ENCODE measurements at regions not wholly inside any gene's neighbourhood (a gene's known extent, or its start where the extent isn't known, plus 50 kb on each side); places are given as distances from the start of the nearest gene placed in this dataset.
A peak's percentile ranks its signal among the peaks of the same experiment; 100 is the strongest.

GRCh38 chr2:180647621-180648020, 332.8 kb upstream of the UBE2E3 start:
- Histone ChIP-seq H3K27me3 (no peaks in the 10 kb centered on the region), H3K36me3 (ENCODE audit: low read depth, missing control alignments) (no peaks in the 10 kb centered on the region), H3K9me3 (no peaks in the 10 kb centered on the region), H3K4me1 (no peaks in the 10 kb centered on the region), H3K4me3 (no peak overlapping the region), H3K27ac (no peak overlapping the region)
- intact Hi-C loops (cut with DNase I; ENCODE audit: low total_unique reads): no loop called here
- DNase-seq: peak; percentile 16
- 26 to 55% methylated on average over 3 of the region's 3 CpGs for WGBS, 2 donors
- TF ChIP-seq CTCF (IDR thresholded peaks at IDR 0.05) (no peak), POLR2A (IDR thresholded peaks at IDR 0.05) (no peak)

- no peak overlapping the region for H3K4me3 ChIP-seq
- DNase-seq: no peak
- no peaks in the 10 kb centered on the region for H3K27me3 ChIP-seq
- no peak overlapping the region for H3K27ac ChIP-seq
- no peaks in the 10 kb centered on the region for H3K4me1 ChIP-seq
- TF ChIP-seq POLR2A (IDR thresholded peaks at IDR 0.05): no peak
- no peak for TF ChIP-seq CTCF (IDR thresholded peaks at IDR 0.05)
- intact Hi-C loops (cut with DNase I; ENCODE audit: low total_unique reads): no loop called here
- H3K9me3 ChIP-seq: no peaks in the 10 kb centered on the region
- no peaks in the 10 kb centered on the region for H3K36me3 ChIP-seq (ENCODE audit: low read depth, missing control alignments)
Measured at GRCh38 chr2:180647221-180647620, 333.2 kb upstream of the UBE2E3 start.

- Histone ChIP-seq H3K4me1 (no peaks in the 10 kb centered on the region), H3K36me3 (ENCODE audit: low read depth, missing control alignments) (no peaks in the 10 kb centered on the region), H3K9me3 (no peaks in the 10 kb centered on the region), H3K27me3 (no peaks in the 10 kb centered on the region), H3K27ac (no peak overlapping the region), H3K4me3 (no peak overlapping the region)
- WGBS, 2 donors: 35 to 45% methylated on average over 2 of the region's 2 CpGs
- TF ChIP-seq POLR2A (IDR thresholded peaks at IDR 0.05) (no peak), CTCF (IDR thresholded peaks at IDR 0.05) (no peak)
- no peak for DNase-seq
- intact Hi-C loops (cut with DNase I; ENCODE audit: low total_unique reads): no loop called here
Measured at GRCh38 chr2:180646756-180647155, 333.6 kb upstream of the UBE2E3 start.

GRCh38 chr2:180644709-180645108, 335.7 kb upstream of the UBE2E3 start:
- intact Hi-C loops (cut with DNase I; ENCODE audit: low total_unique reads): no loop called here
- WGBS, 2 donors: 71 to 76% methylated on average over 2 of the region's 2 CpGs

More at GRCh38 chr2:180644709-180645108, 335.7 kb upstream of the UBE2E3 start:
- no peak for TF ChIP-seq CTCF (IDR thresholded peaks at IDR 0.05)
- TF ChIP-seq POLR2A (IDR thresholded peaks at IDR 0.05): no peak
- no peaks in the 10 kb centered on the region for H3K4me1 ChIP-seq
- no peaks in the 10 kb centered on the region for H3K27me3 ChIP-seq
- H3K36me3 ChIP-seq (ENCODE audit: low read depth, missing control alignments): no peaks in the 10 kb centered on the region
- no peak overlapping the region for H3K27ac ChIP-seq
- no peak for DNase-seq
- H3K9me3 ChIP-seq: no peaks in the 10 kb centered on the region
- H3K4me3 ChIP-seq: no peak overlapping the region
